Psoas muscle (tissue), 7 donors: ENCODE measurements at regions not wholly inside any gene's neighbourhood (a gene's known extent, or its start where the extent isn't known, plus 50 kb on each side); places are given as distances from the start of the nearest gene placed in this dataset.

Experiments used
- ATAC-seq, 4 donors: fragments of 200-7000 bp; cut with Tn5 transposase; one replicate each; pipeline ENCODE4 v1.9.1; 2020; ENCODE audit warnings: moderate library complexity in 3 of 4, mild to moderate bottlenecking in 2 of 4
- DNase-seq, 2 donors: peaks; one replicate each; pipeline ENCODE4 v3.0.0-alpha.2; 2020
- H3K27ac ChIP-seq: fragments of 200-600 bp; one replicate; pipeline ENCODE4 v1.8.0; 2022
- H3K27me3 ChIP-seq, 3 donors: fragments of 200-600 bp in 1 of 3; one replicate each; pipeline versions ENCODE4 v1.6.1 to v1.8.0; 2013 to 2022; ENCODE audit warnings: low read length in 2 of 3, mild to moderate bottlenecking in 2 of 3, moderate library complexity in 1 of 3; ENCODE audit not compliant: insufficient read depth in 3 of 3
- H3K36me3 ChIP-seq, 2 donors: fragments of 200-600 bp in 1 of 2; one replicate each; pipeline versions ENCODE4 v1.6.1 to v1.8.0; 2013 to 2022; ENCODE audit warnings: low read depth in 1 of 2, mild to moderate bottlenecking in 1 of 2, moderate library complexity in 1 of 2; ENCODE audit not compliant: insufficient read depth in 1 of 2
- H3K4me1 ChIP-seq: fragments of 200-600 bp; one replicate; pipeline ENCODE4 v1.8.0; 2022
- H3K4me3 ChIP-seq: fragments of 200-600 bp; one replicate; pipeline ENCODE4 v1.8.0; 2022; ENCODE audit warnings: mild to moderate bottlenecking
- H3K9me3 ChIP-seq: fragments of 200-600 bp; one replicate; pipeline ENCODE4 v1.8.0; 2022
- CTCF ChIP-seq: fragments of 200-600 bp; IDR thresholded peaks from one replicate; pipeline ENCODE4 v1.8.0; 2022; ENCODE audit warnings: antibody characterized with exemption
- WGBS, 3 donors: extraction: QIAGEN DNeasy Blood & Tissue Kit; methylation state at CpG; one replicate each; pipeline versions ENCODE4 v1.1.6 to v1.1.7; 2013; 5-methylcytosine and 5-hydroxymethylcytosine counted together
- intact Hi-C, 2 donors: fragments of 100-400 bp; cut with DNase I; formaldehyde crosslinking; loops; one replicate each; pipeline versions ENCODE4 v1.11.0 to v1.14.2; 2022
- donor health status: healthy with polysubstance abuse.
- donor health status: DM: no; HTN: no; CAD: no; lungs with moderate emphysema.
- donor health status: Bipolar disorder and iron deficiency.
- donor health status: healthy.
- donor health status: DM: yes; HTN: yes; CAD: no.
- donor health status: DM: no; HTN: no; CAD: no.
- donor health status: DM: yes; HTN: yes; CAD: no.

GRCh38 chr2:176813156-176813555 is 399.4 kb upstream of the HNRNPA3 start:
- intact Hi-C loops, result loop anchor here (5.0 to 10.0 kb wide), 3 partner anchors 128 to 686 kb away; partner anchors contain the start of gene HOXD8 (in 1 of the 2)

GRCh38 chr2:176813621-176814049 is 399.0 kb upstream of the HNRNPA3 start:
- no peak for ATAC-seq

More at GRCh38 chr2:176813156-176813555, 399.4 kb upstream of the HNRNPA3 start:
- no peaks in the 10 kb centered on the region for H3K36me3 ChIP-seq
- no peak overlapping the region for H3K4me3 ChIP-seq
- H3K9me3 ChIP-seq, result no peaks in the 10 kb centered on the region
- no peak for TF ChIP-seq CTCF
- no peaks in the 10 kb centered on the region for H3K4me1 ChIP-seq
- DNase-seq (no peak), ATAC-seq (no peak)
- H3K27ac ChIP-seq, result no peak overlapping the region
- 68 to 84% (median 84%) methylated on average over 4 of the region's 4 CpGs for WGBS, 3 donors
- no peaks in the 10 kb centered on the region for H3K27me3 ChIP-seq

GRCh38 chr2:176814274-176814673 is 398.3 kb upstream of the HNRNPA3 start:
- no peaks in the 10 kb centered on the region for H3K9me3 ChIP-seq
- no peak overlapping the region for H3K4me3 ChIP-seq
- H3K4me1 ChIP-seq, result no peaks in the 10 kb centered on the region
- H3K27me3 ChIP-seq, result no peaks in the 10 kb centered on the region
- no peak overlapping the region for H3K27ac ChIP-seq
- intact Hi-C loops, result loop anchor here (5.0 to 10.0 kb wide), 3 partner anchors 129 to 687 kb away; partner anchors contain the start of gene HOXD8 (in 1 of the 2)
- ATAC-seq (no peak), DNase-seq (no peak)
- no peak for TF ChIP-seq CTCF
- H3K36me3 ChIP-seq, result no peaks in the 10 kb centered on the region
- WGBS, 3 donors, result 13 to 17% (median 14%) methylated on average over 1 of the region's 1 CpG

More at GRCh38 chr2:176813621-176814049, 399.0 kb upstream of the HNRNPA3 start:
- Histone ChIP-seq H3K4me1 (no peaks in the 10 kb centered on the region), H3K9me3 (no peaks in the 10 kb centered on the region), H3K27me3 (no peaks in the 10 kb centered on the region), H3K36me3 (no peaks in the 10 kb centered on the region), H3K27ac (no peak overlapping the region), H3K4me3 (no peak overlapping the region)
- 45 to 67% (median 61%) methylated on average over 2 of the region's 2 CpGs for WGBS, 3 donors
- no peak for TF ChIP-seq CTCF
- intact Hi-C loops, result loop anchor here (5.0 to 10.0 kb wide), 3 partner anchors 129 to 686 kb away; partner anchors contain the start of gene HOXD8 (in 1 of the 2)
- DNase-seq, result no peak

- H3K4me3 ChIP-seq, result no peak overlapping the region
- no peaks in the 10 kb centered on the region for H3K4me1 ChIP-seq
- H3K27ac ChIP-seq, result no peak overlapping the region
- no peak for ATAC-seq
- no peaks in the 10 kb centered on the region for H3K9me3 ChIP-seq
- H3K36me3 ChIP-seq, result no peaks in the 10 kb centered on the region
- no peak for DNase-seq
- no peaks in the 10 kb centered on the region for H3K27me3 ChIP-seq
- TF ChIP-seq CTCF, result peak; percentile 78
- 0 to 3% (median 2%) methylated on average over 2 of the region's 2 CpGs for WGBS, 3 donors
- intact Hi-C loops, result loop anchor here (5.0 to 10.0 kb wide), 4 partner anchors 130 to 688 kb away; partner anchors contain the start of gene HOXD8 (in 1 of the 2)
Measured at GRCh38 chr2:176814740-176815367, 397.7 kb upstream of the HNRNPA3 start.
